H9 (cell line): ENCODE measurements at regions not wholly inside any gene's neighbourhood (a gene's known extent, or its start where the extent isn't known, plus 50 kb on each side); places are given as distances from the start of the nearest gene placed in this dataset.

ENCODE experiments used
- DNase-seq: peaks from one replicate; pipeline ENCODE4 v3.0.0-alpha.2; 2017
- H2AFZ ChIP-seq: one replicate; pipeline ENCODE4 v1.6.1; 2013; ENCODE audit warnings: mild to moderate bottlenecking, low read length, control low read depth, moderate library complexity
- H2AK5ac ChIP-seq: 2 replicates; pipeline ENCODE4 v1.6.1; 2013; ENCODE audit warnings: low read length, control low read depth, mixed read lengths; ENCODE audit not compliant: insufficient read length
- H2BK120ac ChIP-seq: one replicate; pipeline ENCODE4 v1.6.1; 2013; ENCODE audit warnings: low read depth, mild to moderate bottlenecking, low read length, control low read depth, inconsistent platforms; ENCODE audit not compliant: poor library complexity, severe bottlenecking
- H2BK12ac ChIP-seq: 2 replicates; pipeline ENCODE4 v1.6.1; 2013; ENCODE audit warnings: low read length, control low read depth, mixed read lengths, low read depth; ENCODE audit not compliant: insufficient read length
- H2BK15ac ChIP-seq: 2 replicates; pipeline ENCODE4 v1.6.1; 2013; ENCODE audit warnings: low read depth, low read length, control low read depth
- H2BK20ac ChIP-seq: one replicate; pipeline ENCODE4 v1.6.1; 2013; ENCODE audit warnings: low read depth, mild to moderate bottlenecking, low read length, control low read depth, inconsistent platforms; ENCODE audit not compliant: poor library complexity, severe bottlenecking
- H2BK5ac ChIP-seq: 2 replicates; pipeline ENCODE4 v1.6.1; 2013; ENCODE audit warnings: low read length, control low read depth, mixed read lengths; ENCODE audit not compliant: insufficient read length
- H3K14ac ChIP-seq: 2 replicates; pipeline ENCODE4 v1.6.1; 2013; ENCODE audit warnings: low read length, control low read depth; ENCODE audit not compliant: insufficient read depth
- H3K18ac ChIP-seq: 2 replicates; pipeline ENCODE4 v1.6.1; 2013; ENCODE audit warnings: low read depth, mild to moderate bottlenecking, mixed read lengths, low read length, control low read depth; ENCODE audit not compliant: insufficient read length
- H3K23ac ChIP-seq: 2 replicates; pipeline ENCODE4 v1.6.1; 2013; ENCODE audit warnings: low read length, control low read depth, mixed read lengths, low read depth; ENCODE audit not compliant: insufficient read length
- H3K23me2 ChIP-seq: 2 replicates; pipeline ENCODE4 v1.6.1; 2013; ENCODE audit warnings: low read depth, mild to moderate bottlenecking, mixed read lengths, low read length, control low read depth; ENCODE audit not compliant: insufficient read length, poor library complexity, severe bottlenecking
- H3K27ac ChIP-seq: 2 replicates; pipeline ENCODE4 v1.5.1; 2013; ENCODE audit warnings: low read length, control low read depth, mixed read lengths, low read depth; ENCODE audit not compliant: insufficient read length
- H3K27me3 ChIP-seq: 2 replicates; pipeline ENCODE4 v1.6.1; 2013; ENCODE audit warnings: low read length, control low read depth, inconsistent platforms; ENCODE audit not compliant: insufficient read depth
- H3K4ac ChIP-seq: 2 replicates; pipeline ENCODE4 v1.6.1; 2013; ENCODE audit warnings: low read depth, mild to moderate bottlenecking, control low read depth, inconsistent platforms, low read length, moderate library complexity
- H3K4me1 ChIP-seq: 2 replicates; pipeline ENCODE4 v1.6.1; 2013; ENCODE audit warnings: low read length, control low read depth, inconsistent platforms; ENCODE audit not compliant: insufficient read depth
- H3K4me2 ChIP-seq: 2 replicates; pipeline ENCODE4 v1.6.1; 2013; ENCODE audit warnings: low read length, control low read depth, mixed read lengths; ENCODE audit not compliant: insufficient read length, insufficient read depth
- H3K56ac ChIP-seq: 2 replicates; pipeline ENCODE4 v1.6.1; 2013; ENCODE audit warnings: low read depth, mild to moderate bottlenecking, mixed read lengths, low read length, control low read depth; ENCODE audit not compliant: insufficient read length
- H3K79me1 ChIP-seq: 2 replicates; pipeline ENCODE4 v1.6.1; 2013; ENCODE audit warnings: low read depth, mild to moderate bottlenecking, moderate library complexity, low read length, control low read depth, inconsistent platforms; ENCODE audit not compliant: insufficient read depth, poor library complexity, severe bottlenecking
- H3K79me2 ChIP-seq: 2 replicates; pipeline ENCODE4 v1.6.1; 2013; ENCODE audit warnings: low read length, control low read depth, inconsistent platforms; ENCODE audit not compliant: insufficient read depth
- H3K9ac ChIP-seq: 2 replicates; pipeline ENCODE4 v1.6.1; 2013; ENCODE audit warnings: low read length, control low read depth, mixed read lengths; ENCODE audit not compliant: insufficient read length; ENCODE audit errors: extremely low read depth
- H3K9me3 ChIP-seq: one replicate; pipeline ENCODE4 v1.6.1; 2013; ENCODE audit warnings: low read depth, low read length, inconsistent platforms; ENCODE audit not compliant: control insufficient read depth
- H3T11ph ChIP-seq: one replicate; pipeline ENCODE4 v1.6.1; 2013; ENCODE audit warnings: mild to moderate bottlenecking, low read length, control low read depth, inconsistent platforms
- H4K20me1 ChIP-seq: one replicate; pipeline ENCODE4 v1.6.1; 2013; ENCODE audit not compliant: control insufficient read depth, insufficient read length, insufficient read depth
- H4K5ac ChIP-seq: 2 replicates; pipeline ENCODE4 v1.6.1; 2013; ENCODE audit warnings: low read depth, mild to moderate bottlenecking, mixed read lengths, low read length, control low read depth; ENCODE audit not compliant: insufficient read length
- H4K8ac ChIP-seq: replicated peaks from 2 replicates; pipeline ENCODE4 v1.6.1; 2013; ENCODE audit warnings: low read length, control low read depth, mixed read lengths, low read depth; ENCODE audit not compliant: insufficient read length
- H4K91ac ChIP-seq: 2 replicates; pipeline ENCODE4 v1.6.1; 2013; ENCODE audit warnings: low read depth, mild to moderate bottlenecking, moderate library complexity, mixed read lengths, low read length, control low read depth; ENCODE audit not compliant: insufficient read length
- H3K27ac Mint-ChIP-seq, 3 experiments: 2 replicates in 2 of 3; 3 replicates in 1 of 3; pipeline ENCODE4 v1.8.0; 2020 to 2021; ENCODE audit warnings: mixed read lengths in 3 of 3, mild to moderate bottlenecking in 1 of 3, moderate library complexity in 1 of 3
- H3K27me3 Mint-ChIP-seq: 2 replicates; pipeline ENCODE4 v1.8.0; 2021; ENCODE audit warnings: low read depth, mild to moderate bottlenecking, moderate library complexity, mixed read lengths
- H3K36me3 Mint-ChIP-seq, 3 experiments: 2 replicates in 2 of 3; 3 replicates in 1 of 3; pipeline ENCODE4 v1.8.0; 2020 to 2021; ENCODE audit warnings: low read depth in 3 of 3, mixed read lengths in 3 of 3; ENCODE audit not compliant: insufficient read depth in 1 of 3
- H3K4me1 Mint-ChIP-seq, 2 experiments: 2 replicates each; pipeline ENCODE4 v1.8.0; 2020; ENCODE audit warnings: mixed read lengths in 2 of 2
- H3K4me3 Mint-ChIP-seq, 2 experiments: 2 replicates in 1 of 2; 3 replicates in 1 of 2; pipeline ENCODE4 v1.8.0; 2020 to 2021; ENCODE audit warnings: mild to moderate bottlenecking in 2 of 2, mixed read lengths in 2 of 2, moderate library complexity in 1 of 2
- H3K9me3 Mint-ChIP-seq, 2 experiments: 2 replicates in 1 of 2; 3 replicates in 1 of 2; pipeline ENCODE4 v1.8.0; 2020; ENCODE audit warnings: mild to moderate bottlenecking in 2 of 2, mixed read lengths in 2 of 2, moderate library complexity in 1 of 2
- CTCF ChIP-seq: fragments of 200-600 bp; sonication (generic); conservative IDR thresholded peaks from 3 replicates; pipeline ENCODE4 v1.8.0; 2021; ENCODE audit warnings: antibody characterized with exemption, mild to moderate bottlenecking
- WGBS: extraction: QIAGEN DNeasy Blood & Tissue Kit; methylation state at CpG from one replicate; pipeline ENCODE4 v1.1.7; 2013; ENCODE audit warnings: missing lambda C conversion rate, low lambda C conversion rate, mixed read lengths; ENCODE audit not compliant: insufficient read length; ENCODE audit errors: extremely low coverage; 5-methylcytosine and 5-hydroxymethylcytosine counted together

GRCh38 chr10:80996615-80997193 lies 459.0 kb downstream of the SH2D4B start:
- no peak overlapping the region for H3K14ac ChIP-seq
- no peak overlapping the region for H3K4me2 ChIP-seq
- H4K20me1 ChIP-seq: no peaks in the 10 kb centered on the region
- no peaks in the 10 kb centered on the region for H3K27me3 Mint-ChIP-seq
- H3K9me3 ChIP-seq: no peaks in the 10 kb centered on the region
- no CpG with 5 or more reads among the region's 7 CpGs for WGBS
- H2BK15ac ChIP-seq: no peak overlapping the region
- no peaks in the 10 kb centered on the region for H3K27me3 ChIP-seq
- peak overlapping the region in 1 of 3 experiments; percentile 22; a peak in 1 of 7 replicates for H3K27ac Mint-ChIP-seq
- DNase-seq: no peak
- no peak overlapping the region for H3K4ac ChIP-seq
- H4K91ac ChIP-seq: no peak overlapping the region
- no peak overlapping the region for H4K8ac ChIP-seq
- no peak overlapping the region for H2AFZ ChIP-seq
- H3K79me1 ChIP-seq: no peaks in the 10 kb centered on the region
- no peaks in the 10 kb centered on the region for H3K4me1 Mint-ChIP-seq
- no peak overlapping the region for H2BK20ac ChIP-seq
- H2BK120ac ChIP-seq: no peak overlapping the region
- H3K79me2 ChIP-seq: no peaks in the 10 kb centered on the region
- no peak overlapping the region for H3K4me3 Mint-ChIP-seq
- no peak overlapping the region for H3K9ac ChIP-seq
- no peak overlapping the region for H3K18ac ChIP-seq
- no peak overlapping the region for H2BK5ac ChIP-seq
- H2BK12ac ChIP-seq: no peak overlapping the region
- no peak for TF ChIP-seq CTCF
- H3K23ac ChIP-seq: no peak overlapping the region
- no peaks in the 10 kb centered on the region for H3K23me2 ChIP-seq
- H3K9me3 Mint-ChIP-seq: peaks cover 0 to 7% of the 10 kb centered on the region in 2 experiments; a peak in 4 of 5 replicates
- H3K36me3 Mint-ChIP-seq: peaks cover 0 to 3% (median 0%) of the 10 kb centered on the region in 3 experiments; a peak in 1 of 7 replicates
- H3K27ac ChIP-seq: no peak overlapping the region
- no peaks in the 10 kb centered on the region for H3K4me1 ChIP-seq
- H4K5ac ChIP-seq: no peak overlapping the region
- H3K56ac ChIP-seq: no peak overlapping the region
- H2AK5ac ChIP-seq: no peak overlapping the region
- H3T11ph ChIP-seq: no peak overlapping the region
